COLO668 (cell line): ENCODE measurements at regions not wholly inside any gene's neighbourhood (a gene's known extent, or its start where the extent isn't known, plus 50 kb on each side); places are given as distances from the start of the nearest gene placed in this dataset.
"Not testable (repeated sequence)": the region's sequence is repeated elsewhere in the genome, so short reads cannot be mapped to it uniquely, and the experiment has no call there.

ENCODE experiments used
- DNase-seq: peaks from one replicate; lab custom pipeline; 2025; ENCODE audit not compliant: unreplicated experiment; lab: John Stamatoyannopoulos, UW

GRCh38 chr7:153989066-153989627 is 63.1 kb upstream of the DPP6 start:
- DNase-seq, result not testable (repeated sequence)

GRCh38 chr7:153989742-153990425 is 62.3 kb upstream of the DPP6 start:
- not testable (repeated sequence) for DNase-seq

- not testable (repeated sequence) for DNase-seq
Observed at GRCh38 chr7:153991471-153991870, 60.7 kb upstream of the DPP6 start.

GRCh38 chr7:153993402-153993801 is 58.8 kb upstream of the DPP6 start:
- DNase-seq, result not testable (repeated sequence)

- DNase-seq, result not testable (repeated sequence)
Observed at GRCh38 chr7:153998896-153999295, 53.3 kb upstream of the DPP6 start.
